Endothelial cell of umbilical vein (primary cell): ENCODE measurements at regions not wholly inside any gene's neighbourhood (a gene's known extent, or its start where the extent isn't known, plus 50 kb on each side); places are given as distances from the start of the nearest gene placed in this dataset.

Experiments used
- CTCF ChIP-seq, 2 donors: IDR thresholded peaks; 1 replicate in 1 of 2; 2 replicates in 1 of 2; pipeline ENCODE4 v1.5.1; 2011; ENCODE audit warnings: low read length in 2 of 2, mild to moderate bottlenecking in 2 of 2, moderate library complexity in 2 of 2, control low read depth in 1 of 2, inconsistent platforms in 1 of 2, low read depth in 1 of 2; ENCODE audit not compliant: insufficient read depth in 1 of 2; ENCODE audit errors: extremely low read depth in 1 of 2
- EZH2 ChIP-seq: IDR thresholded peaks from 2 replicates; pipeline ENCODE4 v1.6.1; 2012; ENCODE audit warnings: borderline replicate concordance, low read depth, mild to moderate bottlenecking, moderate library complexity, low read length, inconsistent platforms; ENCODE audit not compliant: severe bottlenecking
- JUN ChIP-seq: IDR thresholded peaks from 2 replicates; pipeline ENCODE4 v1.6.1; 2011; ENCODE audit warnings: borderline replicate concordance, low read depth; ENCODE audit not compliant: insufficient read length, insufficient read depth
- POLR2A ChIP-seq: IDR thresholded peaks from 2 replicates; pipeline ENCODE4 v1.6.1; 2012; ENCODE audit warnings: low read depth, mild to moderate bottlenecking, control low read depth, low read length
- POLR2AphosphoS5 ChIP-seq: IDR thresholded peaks from 2 replicates; pipeline ENCODE4 v1.6.1; 2012; ENCODE audit warnings: low read depth, mild to moderate bottlenecking, control low read depth, low read length, moderate library complexity; ENCODE audit not compliant: insufficient read depth

GRCh38 chr1:188394677-188395076, 1565.9 kb downstream of the PLA2G4A start:
- TF ChIP-seq CTCF (IDR thresholded peaks at IDR 0.05; ENCODE audit: extremely low read depth in 1 of 2, insufficient read depth in 1 of 2, low read depth in 1 of 2, low read length in 2 of 2) (no peak), POLR2A (no peak), POLR2AphosphoS5 (no peak), EZH2 (no peak), JUN (no peak)
